Stromal cell of bone marrow (primary cell): ENCODE measurements at regions not wholly inside any gene's neighbourhood (a gene's known extent, or its start where the extent isn't known, plus 50 kb on each side); places are given as distances from the start of the nearest gene placed in this dataset.
"Not testable (repeated sequence)": the region's sequence is repeated elsewhere in the genome, so short reads cannot be mapped to it uniquely, and the experiment has no call there.

Experiments
- DNase-seq: peaks from one replicate; pipeline ENCODE4 v3.0.0-alpha.2; 2012; ENCODE audit warnings: low read depth

GRCh38 chr15:87722941-87723691 is 533.4 kb downstream of the NTRK3 start:
- no peak for DNase-seq

DNA sequence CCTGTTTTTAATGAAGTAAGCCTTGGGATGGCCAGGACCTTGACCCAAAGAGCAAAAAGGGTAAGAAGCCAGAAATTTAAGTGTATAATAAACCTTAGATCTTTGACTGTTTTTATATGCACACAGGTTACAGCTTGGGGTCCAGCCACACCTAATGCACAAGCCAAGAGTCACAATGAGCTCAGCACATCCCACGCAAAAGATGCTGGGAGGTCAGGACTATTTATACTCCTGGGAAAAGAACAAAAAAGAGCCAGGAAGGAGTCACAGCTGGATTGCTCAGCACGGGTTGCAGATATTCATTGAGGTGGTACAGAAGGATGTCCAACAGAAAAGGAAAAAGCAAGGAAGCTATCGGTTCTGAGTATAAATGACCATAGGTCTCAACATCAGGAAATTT is 536.3 kb downstream of the NTRK3 start:
- DNase-seq, result no peak

DNA sequence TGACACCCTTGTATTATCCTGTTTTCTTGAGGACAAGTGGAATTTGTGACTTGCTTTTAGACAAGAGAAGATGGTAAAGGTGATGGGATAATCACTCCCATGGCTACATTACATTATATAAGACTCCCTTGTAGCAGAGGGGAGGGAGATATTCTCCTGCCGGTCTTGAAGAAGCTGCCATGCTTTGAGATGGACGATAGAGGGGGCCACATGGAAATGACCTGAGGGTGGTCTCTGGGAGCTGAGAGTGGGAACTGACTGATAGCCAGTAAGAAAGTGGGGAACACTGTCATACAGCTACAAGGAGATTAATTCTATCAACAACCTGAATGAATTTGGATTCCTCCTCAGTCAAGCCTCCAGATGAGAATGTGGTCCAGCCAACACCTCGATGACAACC is 540.1 kb downstream of the NTRK3 start:
- DNase-seq, result no peak

GRCh38 chr15:87715252-87715651 is 541.3 kb downstream of the NTRK3 start:
- no peak for DNase-seq

GRCh38 chr15:87713475-87713879 is 543.1 kb downstream of the NTRK3 start:
- no peak for DNase-seq

GRCh38 chr15:87712211-87712610 is 544.3 kb downstream of the NTRK3 start:
- DNase-seq, result no peak

- DNase-seq, result no peak
These were observed 545.5 kb downstream of the NTRK3 start for GRCh38 chr15:87711026-87711425.

DNA sequence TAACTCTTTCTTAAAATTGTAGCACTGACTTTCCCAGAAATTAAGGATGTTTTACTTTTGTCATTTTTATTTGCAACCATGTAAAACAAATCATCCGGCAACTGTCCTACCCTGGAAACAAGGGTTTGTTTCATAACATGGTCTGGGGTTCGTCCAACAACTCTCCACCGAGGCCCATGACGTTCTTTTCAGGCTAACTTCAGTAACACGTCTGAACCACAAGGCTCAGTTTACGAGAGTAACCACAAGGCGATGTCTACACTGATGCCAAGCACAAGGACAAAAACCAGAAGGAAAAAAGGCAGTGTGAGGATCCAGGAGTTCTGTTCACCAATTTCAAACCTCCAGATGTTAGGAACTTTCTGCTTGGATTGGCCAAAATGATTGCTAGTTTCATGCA is 546.1 kb downstream of the NTRK3 start:
- peak; percentile 27 for DNase-seq

GRCh38 chr15:87707566-87708130 is 548.9 kb downstream of the NTRK3 start:
- DNase-seq, result no peak

GRCh38 chr15:87707071-87707470 is 549.5 kb downstream of the NTRK3 start:
- DNase-seq, result no peak

GRCh38 chr15:87706001-87706400 is 550.5 kb downstream of the NTRK3 start:
- DNase-seq, result no peak

DNA sequence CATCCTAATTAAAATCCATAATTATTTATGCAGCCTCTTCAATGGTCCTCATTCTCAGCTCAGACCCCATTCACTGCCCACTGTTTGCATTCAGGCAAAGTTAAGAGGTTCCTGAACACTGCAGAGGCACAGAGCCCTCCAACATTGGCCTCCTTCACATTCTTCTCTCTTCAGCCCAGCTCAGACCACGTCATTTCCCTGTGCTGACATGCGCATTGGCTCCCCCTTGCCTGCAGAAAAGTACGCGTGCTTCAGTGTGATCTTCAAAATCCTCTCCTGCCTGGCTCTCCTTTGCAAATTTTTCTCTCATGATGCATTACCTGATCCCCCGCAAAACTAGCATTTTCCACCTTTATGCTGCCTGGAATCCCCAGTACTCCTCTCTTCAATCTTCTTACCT is 552.3 kb downstream of the NTRK3 start:
- no peak for DNase-seq

- DNase-seq, result no peak
These were observed 553.0 kb downstream of the NTRK3 start for GRCh38 chr15:87703327-87704111.

- no peak for DNase-seq
These were observed 554.3 kb downstream of the NTRK3 start for GRCh38 chr15:87702270-87702669.

DNA sequence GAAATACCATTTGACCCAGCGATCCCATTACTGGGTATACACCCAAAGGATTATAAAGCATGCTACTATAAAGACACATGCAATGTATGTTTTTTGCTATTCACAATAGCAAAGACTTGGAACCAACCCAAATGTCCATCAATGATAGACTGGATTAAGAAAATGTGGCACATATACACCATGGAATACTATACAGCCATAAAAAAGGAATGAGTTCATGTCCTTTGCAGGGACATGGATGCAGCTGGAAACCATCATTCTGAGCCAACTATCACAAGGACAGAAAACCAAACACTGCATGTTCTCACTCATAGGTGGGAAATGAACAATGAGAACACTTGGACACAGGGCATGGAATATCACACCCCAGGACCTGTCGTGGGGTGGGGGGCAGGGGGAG is 558.1 kb downstream of the NTRK3 start:
- DNase-seq, result not testable (repeated sequence)

DNA sequence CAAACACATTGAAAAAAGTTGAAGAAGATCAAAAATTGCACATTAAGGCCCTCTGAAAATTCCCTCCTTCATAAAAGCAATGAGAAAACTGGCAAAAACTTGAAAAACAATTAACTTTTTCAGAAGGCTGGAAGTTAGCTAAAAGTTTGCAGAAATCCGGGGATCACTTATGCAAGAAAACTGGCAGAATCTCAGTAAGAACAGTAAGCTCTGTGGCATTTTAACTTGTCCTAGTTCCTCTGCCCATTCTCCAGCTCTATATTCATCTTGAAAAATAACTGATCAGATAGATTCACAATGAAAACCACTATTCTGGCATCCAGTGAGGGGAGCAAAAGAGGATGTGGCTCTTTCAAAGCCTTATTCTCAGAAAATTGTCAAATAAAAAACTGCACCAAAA is 566.8 kb downstream of the NTRK3 start:
- peak; percentile 10 for DNase-seq

DNA sequence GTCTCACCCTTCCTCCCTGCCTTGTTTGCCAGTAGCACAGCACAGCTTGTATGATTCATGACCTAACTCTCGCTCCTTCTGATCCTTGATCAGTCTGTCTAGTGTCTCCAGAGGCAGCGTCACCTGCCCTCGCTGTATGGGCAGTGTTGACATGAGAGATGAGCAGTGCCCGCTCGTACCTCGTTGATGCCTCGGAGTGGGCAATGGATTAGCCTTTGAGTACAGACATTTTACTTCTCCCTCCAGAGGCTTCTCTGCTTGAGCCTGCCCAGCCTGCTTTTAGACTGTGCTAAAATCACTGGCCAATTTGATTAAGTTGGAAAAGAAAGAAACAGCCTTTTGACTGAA is 569.0 kb downstream of the NTRK3 start:
- no peak for DNase-seq

- no peak for DNase-seq
These were observed 569.6 kb downstream of the NTRK3 start for GRCh38 chr15:87686841-87687522.

- no peak for DNase-seq
These were observed 570.2 kb downstream of the NTRK3 start for GRCh38 chr15:87686339-87686738.

- no peak for DNase-seq
These were observed 574.0 kb downstream of the NTRK3 start for GRCh38 chr15:87682527-87682926.

DNA sequence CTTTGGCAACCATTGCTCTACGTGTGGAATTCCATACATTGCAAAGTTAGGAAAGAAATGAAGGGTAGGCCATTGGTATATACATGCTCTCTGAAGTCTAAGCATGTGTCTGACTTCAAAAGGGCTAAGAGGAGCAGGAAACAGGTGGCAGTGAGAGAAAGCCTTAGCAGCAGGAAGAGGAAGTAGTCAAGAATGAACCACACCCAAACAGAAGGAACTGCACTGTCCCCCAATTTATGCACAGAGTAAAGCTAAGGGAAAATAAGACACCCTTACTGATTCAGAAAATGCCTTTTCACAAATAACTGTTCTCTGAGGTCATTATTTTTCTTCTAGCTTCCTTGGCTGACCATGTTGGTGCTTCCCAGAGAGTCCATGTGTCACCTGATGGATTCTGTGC is 575.4 kb downstream of the NTRK3 start:
- DNase-seq, result no peak

DNA sequence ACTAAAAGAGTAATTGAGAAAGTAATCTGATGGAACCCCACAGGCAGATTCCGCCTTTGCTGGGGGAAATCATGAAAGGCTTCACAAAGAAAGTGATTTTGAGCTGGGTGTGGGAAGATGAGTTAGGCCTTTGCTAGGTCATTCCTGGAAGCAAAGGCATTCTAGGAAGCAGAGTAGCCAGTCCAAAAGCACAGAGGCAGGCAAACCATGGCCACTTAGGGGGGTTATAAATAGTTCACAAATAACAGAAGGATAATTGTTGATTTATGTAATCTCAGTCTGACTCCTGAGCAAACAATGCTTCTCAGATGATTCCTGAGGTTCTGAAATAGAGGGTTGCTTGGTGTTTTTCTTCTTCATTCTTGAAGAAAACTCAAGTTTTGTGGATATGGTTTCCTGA is 576.3 kb downstream of the NTRK3 start:
- DNase-seq, result no peak

- no peak for DNase-seq
These were observed 581.3 kb downstream of the NTRK3 start for GRCh38 chr15:87675271-87675670.
